Uterus (tissue), 2 donors: ENCODE measurements at regions not wholly inside any gene's neighbourhood (a gene's known extent, or its start where the extent isn't known, plus 50 kb on each side); places are given as distances from the start of the nearest gene placed in this dataset.

Source experiments
- CTCF ChIP-seq, 4 experiments: fragments of 200-600 bp in 2 of 4; fragments of 450-650 bp in 2 of 4; sonication (generic) in 2 of 4; IDR thresholded peaks; one replicate each; pipeline ENCODE4 v1.5.1; 2016 to 2019; ENCODE audit warnings: antibody characterized with exemption in 4 of 4, mild to moderate bottlenecking in 2 of 4, moderate library complexity in 1 of 4
- POLR2A ChIP-seq, 2 donors: fragments of 450-650 bp; IDR thresholded peaks; one replicate each; pipeline ENCODE4 v1.6.1; 2016; ENCODE audit warnings: antibody characterized with exemption in 2 of 2, mild to moderate bottlenecking in 1 of 2, moderate library complexity in 1 of 2

- no peak for TF ChIP-seq CTCF (IDR thresholded peaks at IDR 0.05)
- TF ChIP-seq POLR2A (IDR thresholded peaks at IDR 0.05): no peak
Measured at GRCh38 chr4:123121241-123121907, 199.0 kb upstream of the NUDT6 start.
